ENCODE measurements at regions not wholly inside any gene's neighbourhood (a gene's known extent, or its start where the extent isn't known, plus 50 kb on each side); places are given as distances from the start of the nearest gene placed in this dataset.

GRCh38 chr2:147547440-147547839 lies 297.4 kb upstream of the ACVR2A start:
- H3K36me3 ChIP-seq (ENCODE audit: low read depth) = no peaks in the 10 kb centered on the region
- ATAC-seq (no peak), DNase-seq (no peak)
- intact Hi-C loops (cut with DNase I, micrococcal nuclease) = no loop called here
- H3K4me3 ChIP-seq = no peak overlapping the region
- H3K9me3 ChIP-seq = no peaks in the 10 kb centered on the region
- TF ChIP-seq CTCF (IDR thresholded peaks at IDR 0.05) = no peak
- H3K4me1 ChIP-seq (ENCODE audit: low read depth) = no peaks in the 10 kb centered on the region

- DNase-seq = no peak
- Histone ChIP-seq H3K9me3 (no peaks in the 10 kb centered on the region), H3K36me3 (ENCODE audit: low read depth) (no peaks in the 10 kb centered on the region), H3K4me1 (ENCODE audit: low read depth) (no peaks in the 10 kb centered on the region), H3K4me3 (no peak overlapping the region)
- intact Hi-C loops (cut with DNase I, micrococcal nuclease) = no loop called here
- ATAC-seq = no peak
- TF ChIP-seq CTCF (IDR thresholded peaks at IDR 0.05) = no peak
Observed at GRCh38 chr2:147546109-147546508, 298.7 kb upstream of the ACVR2A start.

- intact Hi-C loops (cut with DNase I, micrococcal nuclease) = no loop called here
- no peaks in the 10 kb centered on the region for H3K36me3 ChIP-seq (ENCODE audit: low read depth)
- TF ChIP-seq CTCF (IDR thresholded peaks at IDR 0.05) = no peak
- H3K4me3 ChIP-seq = no peak overlapping the region
- H3K9me3 ChIP-seq = no peaks in the 10 kb centered on the region
- no peak for ATAC-seq
- H3K4me1 ChIP-seq (ENCODE audit: low read depth) = no peaks in the 10 kb centered on the region
- no peak for DNase-seq
Observed at GRCh38 chr2:147543056-147543455, 301.8 kb upstream of the ACVR2A start.

- Histone ChIP-seq H3K36me3 (ENCODE audit: low read depth) (no peaks in the 10 kb centered on the region), H3K4me1 (ENCODE audit: low read depth) (no peaks in the 10 kb centered on the region), H3K9me3 (no peaks in the 10 kb centered on the region), H3K4me3 (no peak overlapping the region)
- intact Hi-C loops (cut with DNase I, micrococcal nuclease) = no loop called here
- ATAC-seq = no peak
- no peak for TF ChIP-seq CTCF (IDR thresholded peaks at IDR 0.05)
- no peak for DNase-seq
Observed at GRCh38 chr2:147542351-147542750, 302.5 kb upstream of the ACVR2A start.

- no peaks in the 10 kb centered on the region for H3K36me3 ChIP-seq (ENCODE audit: low read depth)
- H3K9me3 ChIP-seq = no peaks in the 10 kb centered on the region
- ATAC-seq (no peak), DNase-seq (no peak)
- TF ChIP-seq CTCF (IDR thresholded peaks at IDR 0.05) = no peak
- no peak overlapping the region for H3K4me3 ChIP-seq
- no peaks in the 10 kb centered on the region for H3K4me1 ChIP-seq (ENCODE audit: low read depth)
- intact Hi-C loops (cut with DNase I, micrococcal nuclease) = no loop called here
Observed at GRCh38 chr2:147541314-147541713, 303.5 kb upstream of the ACVR2A start.

- ATAC-seq (no peak), DNase-seq (no peak)
- no peaks in the 10 kb centered on the region for H3K36me3 ChIP-seq (ENCODE audit: low read depth)
- no peak for TF ChIP-seq CTCF (IDR thresholded peaks at IDR 0.05)
- no peaks in the 10 kb centered on the region for H3K9me3 ChIP-seq
- no peak overlapping the region for H3K4me3 ChIP-seq
- H3K4me1 ChIP-seq (ENCODE audit: low read depth) = no peaks in the 10 kb centered on the region
- intact Hi-C loops (cut with DNase I, micrococcal nuclease) = no loop called here
Observed at GRCh38 chr2:147538821-147539220, 306.0 kb upstream of the ACVR2A start.

All from mucosa of descending colon (tissue), 3 donors.